ENCODE measurements at regions not wholly inside any gene's neighbourhood (a gene's known extent, or its start where the extent isn't known, plus 50 kb on each side); places are given as distances from the start of the nearest gene placed in this dataset.

DNA sequence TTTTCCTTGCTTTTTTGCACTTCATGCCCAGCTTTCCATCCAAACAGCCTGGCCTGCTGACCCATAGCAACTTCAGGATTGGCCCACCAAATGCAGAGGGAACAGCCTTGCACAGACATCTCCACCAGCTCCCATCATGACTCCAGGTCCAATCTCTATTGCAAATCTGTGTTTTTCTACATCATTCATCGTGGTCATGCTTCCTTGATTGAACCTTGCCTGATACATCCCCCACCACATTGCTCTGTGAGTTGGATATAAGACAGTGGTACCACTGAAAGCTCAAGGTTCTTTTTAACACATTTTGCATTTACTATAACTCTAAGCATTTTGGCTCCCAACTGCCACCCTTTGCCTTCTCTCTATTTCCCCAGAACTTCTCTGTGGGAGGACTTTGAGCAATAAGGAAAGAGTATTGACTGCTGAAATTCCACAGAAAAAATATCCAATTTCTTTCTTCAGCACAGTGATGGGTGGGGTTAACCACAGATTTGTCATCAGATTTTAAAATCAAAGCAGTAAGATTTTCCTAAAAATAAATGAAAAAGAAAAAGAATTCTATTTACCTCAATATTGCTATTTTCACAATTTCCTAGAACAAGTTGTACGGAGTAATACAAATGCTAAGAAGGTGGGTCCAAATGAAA is 114.6 kb upstream of the GALNT15 start:
- no peak for DNase-seq (ENCODE audit: low spot score)
- Mint-ChIP-seq H3K9me3 (no peaks in the 10 kb centered on the region), H3K27ac (no peak overlapping the region), H3K27me3 (ENCODE audit: insufficient read depth) (peaks cover 10% of the 10 kb centered on the region), H3K4me1 (ENCODE audit: low read depth) (no peaks in the 10 kb centered on the region), H3K4me3 (no peak overlapping the region), H3K36me3 (ENCODE audit: low read depth) (no peaks in the 10 kb centered on the region)
- intact Hi-C loops (cut with micrococcal nuclease): no loop called here

DNA sequence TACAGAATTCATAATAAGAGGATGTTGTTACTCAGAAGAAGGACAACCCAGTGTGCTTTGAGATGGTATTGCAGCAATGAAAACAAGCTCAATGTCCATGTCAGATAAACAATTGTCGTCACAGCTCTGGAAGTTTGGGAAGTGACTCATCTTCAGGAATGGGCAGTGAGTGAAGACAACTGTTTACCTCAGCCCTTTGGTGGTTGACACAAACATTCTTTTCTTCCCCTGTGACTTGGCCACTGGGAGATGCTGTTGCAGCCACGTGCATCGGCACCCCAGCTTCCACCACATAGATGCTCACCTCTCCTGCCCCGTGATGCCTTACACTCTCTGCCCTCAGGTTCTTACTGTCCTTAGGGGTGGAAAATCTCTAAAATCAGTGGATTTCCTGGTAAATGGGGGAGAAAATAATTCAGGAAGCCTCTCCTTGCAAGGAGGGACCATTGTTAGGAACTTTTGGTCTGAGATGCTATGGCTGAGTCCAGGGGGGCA is 114.1 kb upstream of the GALNT15 start:
- H3K27ac Mint-ChIP-seq: no peak overlapping the region
- intact Hi-C loops (cut with micrococcal nuclease): no loop called here
- no peaks in the 10 kb centered on the region for H3K9me3 Mint-ChIP-seq
- no peaks in the 10 kb centered on the region for H3K36me3 Mint-ChIP-seq (ENCODE audit: low read depth)
- DNase-seq (ENCODE audit: low spot score): no peak
- H3K27me3 Mint-ChIP-seq (ENCODE audit: insufficient read depth): peaks cover 13% of the 10 kb centered on the region
- no peak overlapping the region for H3K4me3 Mint-ChIP-seq
- H3K4me1 Mint-ChIP-seq (ENCODE audit: low read depth): no peaks in the 10 kb centered on the region

DNA sequence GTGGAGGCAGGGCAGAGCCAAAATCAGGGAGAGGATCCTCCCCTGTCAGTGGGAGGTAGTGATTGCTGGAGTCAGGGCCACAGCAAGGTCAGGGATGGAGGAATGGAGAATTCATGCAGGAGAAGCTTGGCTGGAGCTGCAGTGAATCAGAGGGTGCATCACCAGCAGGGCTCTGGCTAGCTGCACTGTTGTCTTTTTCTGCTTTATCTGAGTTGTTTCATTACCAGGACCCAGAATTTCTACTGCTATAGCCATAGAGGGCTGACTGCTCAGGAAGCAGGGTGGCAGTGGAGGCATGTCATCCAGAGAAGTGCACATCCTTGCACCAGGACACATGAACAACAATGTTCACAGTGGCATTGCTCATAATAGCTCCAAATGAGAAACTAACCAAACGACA is 113.5 kb upstream of the GALNT15 start:
- Mint-ChIP-seq H3K4me1 (ENCODE audit: low read depth) (no peaks in the 10 kb centered on the region), H3K9me3 (no peaks in the 10 kb centered on the region), H3K27ac (no peak overlapping the region), H3K27me3 (ENCODE audit: insufficient read depth) (peaks cover 14% of the 10 kb centered on the region), H3K4me3 (no peak overlapping the region), H3K36me3 (ENCODE audit: low read depth) (no peaks in the 10 kb centered on the region)
- no peak for DNase-seq (ENCODE audit: low spot score)
- intact Hi-C loops (cut with micrococcal nuclease): no loop called here

DNA sequence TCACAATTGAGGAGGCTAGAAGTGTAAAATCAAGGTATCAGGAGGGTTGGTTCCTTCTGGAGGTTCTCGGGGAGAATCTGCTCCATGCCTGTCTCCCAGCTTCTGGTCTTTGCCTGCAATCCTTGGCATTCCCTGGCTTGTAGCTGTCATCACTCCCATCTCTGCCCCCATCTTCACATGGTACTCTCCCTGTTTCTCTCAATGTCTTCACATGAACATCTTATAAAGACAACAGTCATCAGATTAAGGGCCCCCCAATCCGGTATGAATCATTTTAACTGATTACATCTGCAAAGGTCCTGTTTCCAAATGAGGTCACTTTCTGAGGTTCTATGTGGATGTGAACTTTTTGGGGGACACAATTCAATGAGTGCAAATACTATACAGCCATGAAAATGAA is 113.0 kb upstream of the GALNT15 start:
- intact Hi-C loops (cut with micrococcal nuclease): no loop called here
- peaks cover 14% of the 10 kb centered on the region for H3K27me3 Mint-ChIP-seq (ENCODE audit: insufficient read depth)
- no peak overlapping the region for H3K27ac Mint-ChIP-seq
- no peaks in the 10 kb centered on the region for H3K4me1 Mint-ChIP-seq (ENCODE audit: low read depth)
- H3K9me3 Mint-ChIP-seq: no peaks in the 10 kb centered on the region
- DNase-seq (ENCODE audit: low spot score): no peak
- H3K4me3 Mint-ChIP-seq: no peak overlapping the region
- H3K36me3 Mint-ChIP-seq (ENCODE audit: low read depth): no peaks in the 10 kb centered on the region

DNA sequence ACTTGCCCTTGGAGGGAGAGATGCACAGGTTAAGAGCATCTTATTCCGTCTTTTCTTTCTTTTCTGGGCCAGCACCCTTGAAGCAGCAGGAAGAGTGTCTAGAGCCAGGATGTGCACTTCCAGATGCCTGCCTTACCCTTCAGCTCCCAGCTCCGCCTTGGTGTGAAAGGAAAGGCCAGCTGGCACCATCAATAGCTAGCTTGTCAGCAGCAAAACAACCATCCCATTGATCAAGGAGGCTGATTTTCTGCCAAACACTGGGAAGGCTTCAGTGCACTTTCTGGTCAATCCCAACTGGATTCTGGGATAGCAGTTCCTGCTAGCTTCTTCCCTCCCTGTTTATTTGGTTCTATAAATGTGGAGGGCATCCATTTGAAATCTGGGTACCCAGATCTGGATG is 110.9 kb upstream of the GALNT15 start:
- no peaks in the 10 kb centered on the region for H3K9me3 Mint-ChIP-seq
- no peak overlapping the region for H3K4me3 Mint-ChIP-seq
- H3K36me3 Mint-ChIP-seq (ENCODE audit: low read depth): no peaks in the 10 kb centered on the region
- intact Hi-C loops (cut with micrococcal nuclease): no loop called here
- H3K27ac Mint-ChIP-seq: no peak overlapping the region
- peaks cover 14% of the 10 kb centered on the region for H3K27me3 Mint-ChIP-seq (ENCODE audit: insufficient read depth)
- no peak for DNase-seq (ENCODE audit: low spot score)
- no peaks in the 10 kb centered on the region for H3K4me1 Mint-ChIP-seq (ENCODE audit: low read depth)

DNA sequence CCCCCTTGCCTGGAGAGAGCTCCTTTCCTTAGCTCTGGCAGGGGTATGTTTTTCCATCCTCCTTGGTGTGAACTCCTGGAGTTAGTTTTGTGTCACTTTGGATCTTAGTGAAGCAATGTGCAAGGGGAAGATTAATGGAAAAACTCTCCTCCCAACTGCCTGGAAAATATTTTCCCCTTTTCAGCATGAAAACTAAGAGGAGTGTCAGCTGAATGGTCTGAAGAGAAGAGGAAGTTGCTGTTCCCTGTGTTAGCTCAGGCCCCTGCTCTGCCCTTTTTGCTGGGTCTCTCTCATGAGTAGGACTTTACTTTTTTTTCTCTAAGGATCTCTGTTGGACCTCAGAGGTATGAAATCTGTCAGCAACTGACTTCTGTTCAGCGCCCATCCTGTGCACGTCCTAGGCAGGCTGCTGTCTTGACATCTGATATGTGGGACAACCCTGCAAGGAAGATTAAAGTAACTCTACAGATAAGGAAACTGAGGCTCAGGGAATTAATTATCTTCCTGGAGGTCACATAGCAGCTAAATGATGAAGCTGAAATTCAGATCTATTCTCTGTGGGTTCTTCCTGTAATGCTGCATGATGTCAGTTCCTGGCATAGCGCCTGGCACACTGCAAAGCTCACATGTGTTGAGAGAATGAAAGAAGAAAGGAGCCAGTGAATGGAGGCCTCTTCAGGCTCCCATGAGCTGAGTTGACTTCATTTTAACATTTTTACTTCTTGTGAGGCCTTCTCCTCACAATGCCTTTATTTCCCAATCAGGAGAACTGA is 109.7 kb upstream of the GALNT15 start:
- Mint-ChIP-seq H3K9me3 (no peaks in the 10 kb centered on the region), H3K36me3 (ENCODE audit: low read depth) (no peaks in the 10 kb centered on the region), H3K4me3 (no peak overlapping the region), H3K27ac (no peak overlapping the region), H3K4me1 (ENCODE audit: low read depth) (no peaks in the 10 kb centered on the region), H3K27me3 (ENCODE audit: insufficient read depth) (peaks cover 14% of the 10 kb centered on the region)
- no peak for DNase-seq (ENCODE audit: low spot score)
- intact Hi-C loops (cut with micrococcal nuclease): no loop called here

DNA sequence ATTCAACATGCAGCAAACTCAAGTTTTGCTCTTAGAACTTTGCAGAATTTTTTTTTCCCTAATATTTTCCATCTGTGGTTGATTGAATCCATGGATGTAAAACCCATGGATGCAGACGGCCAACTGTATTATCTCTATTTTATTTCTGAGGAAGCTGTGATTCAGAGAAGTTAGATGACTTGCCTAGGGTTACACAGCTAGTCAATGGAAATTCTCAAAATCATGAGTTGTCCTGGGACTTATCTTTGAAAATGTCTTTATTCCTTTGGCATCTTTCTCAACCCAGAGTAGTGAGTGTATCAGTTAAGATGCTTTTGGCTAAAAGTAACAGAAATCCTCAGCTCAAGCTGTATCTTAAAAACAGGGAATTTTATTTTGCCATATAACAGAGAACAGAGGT is 107.9 kb upstream of the GALNT15 start:
- H3K4me1 Mint-ChIP-seq (ENCODE audit: low read depth): no peaks in the 10 kb centered on the region
- intact Hi-C loops (cut with micrococcal nuclease): no loop called here
- H3K27me3 Mint-ChIP-seq (ENCODE audit: insufficient read depth): peaks cover 9% of the 10 kb centered on the region
- DNase-seq (ENCODE audit: low spot score): no peak
- H3K9me3 Mint-ChIP-seq: peaks cover 4% of the 10 kb centered on the region
- H3K36me3 Mint-ChIP-seq (ENCODE audit: low read depth): no peaks in the 10 kb centered on the region
- no peak overlapping the region for H3K4me3 Mint-ChIP-seq
- H3K27ac Mint-ChIP-seq: no peak overlapping the region

DNA sequence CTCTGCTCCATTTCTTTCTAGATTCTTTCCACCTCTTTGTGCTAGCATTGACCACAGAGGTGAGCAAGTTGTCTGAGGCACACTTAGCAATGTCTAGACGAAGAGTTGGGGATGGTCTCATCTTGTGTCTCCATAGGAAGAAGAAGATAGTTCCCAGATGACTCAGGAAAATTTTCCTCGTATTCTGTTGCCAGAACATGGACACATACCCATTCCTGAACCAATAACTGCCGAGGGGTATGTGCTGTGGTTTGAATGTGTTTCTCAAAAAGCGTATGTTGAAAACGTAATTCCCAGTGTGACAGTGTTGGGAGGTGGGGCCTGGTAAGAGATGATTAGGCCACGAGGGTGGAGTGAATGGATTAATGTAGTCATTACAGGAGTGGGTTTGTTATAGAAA is 107.5 kb upstream of the GALNT15 start:
- Mint-ChIP-seq H3K4me1 (ENCODE audit: low read depth) (no peaks in the 10 kb centered on the region), H3K27me3 (ENCODE audit: insufficient read depth) (peaks cover 6% of the 10 kb centered on the region), H3K36me3 (ENCODE audit: low read depth) (no peaks in the 10 kb centered on the region), H3K27ac (no peak overlapping the region), H3K9me3 (peaks cover 7% of the 10 kb centered on the region), H3K4me3 (no peak overlapping the region)
- no peak for DNase-seq (ENCODE audit: low spot score)
- intact Hi-C loops (cut with micrococcal nuclease): no loop called here

DNA sequence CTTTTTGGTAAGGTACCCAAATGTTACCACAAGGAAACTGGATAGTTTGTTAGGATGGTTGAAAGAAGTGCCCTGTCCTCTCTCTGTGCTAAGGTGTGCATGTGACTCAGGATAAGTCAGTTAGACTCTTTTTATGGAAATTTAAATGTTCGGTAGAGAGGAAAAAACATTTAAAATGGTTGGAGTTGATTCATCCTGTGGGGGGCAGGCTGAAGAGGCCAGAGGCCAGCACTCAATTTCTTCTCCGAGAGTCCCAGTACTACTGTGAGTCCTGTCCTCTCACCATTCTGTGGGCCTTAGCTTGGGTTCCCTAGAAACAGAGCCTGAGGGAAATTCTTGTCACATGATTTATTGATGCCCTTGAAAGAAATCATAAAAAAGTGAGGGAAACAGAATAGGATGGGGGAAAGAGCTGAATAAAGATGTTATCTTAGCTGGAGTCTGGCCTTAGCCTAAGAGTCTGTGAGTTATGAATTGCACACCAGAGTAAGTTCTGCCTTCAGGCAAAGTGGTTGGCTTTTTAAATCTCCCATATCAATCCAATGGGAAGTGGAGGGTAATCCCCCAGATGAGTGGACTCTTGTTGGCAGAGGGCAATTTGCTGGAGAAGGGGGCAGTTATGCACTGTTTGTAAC is 106.5 kb upstream of the GALNT15 start:
- H3K9me3 Mint-ChIP-seq: peaks cover 9% of the 10 kb centered on the region
- H3K36me3 Mint-ChIP-seq (ENCODE audit: low read depth): no peaks in the 10 kb centered on the region
- H3K27me3 Mint-ChIP-seq (ENCODE audit: insufficient read depth): peaks cover 6% of the 10 kb centered on the region
- H3K27ac Mint-ChIP-seq: no peak overlapping the region
- no peaks in the 10 kb centered on the region for H3K4me1 Mint-ChIP-seq (ENCODE audit: low read depth)
- H3K4me3 Mint-ChIP-seq: no peak overlapping the region
- no peak for DNase-seq (ENCODE audit: low spot score)
- intact Hi-C loops (cut with micrococcal nuclease): no loop called here

DNA sequence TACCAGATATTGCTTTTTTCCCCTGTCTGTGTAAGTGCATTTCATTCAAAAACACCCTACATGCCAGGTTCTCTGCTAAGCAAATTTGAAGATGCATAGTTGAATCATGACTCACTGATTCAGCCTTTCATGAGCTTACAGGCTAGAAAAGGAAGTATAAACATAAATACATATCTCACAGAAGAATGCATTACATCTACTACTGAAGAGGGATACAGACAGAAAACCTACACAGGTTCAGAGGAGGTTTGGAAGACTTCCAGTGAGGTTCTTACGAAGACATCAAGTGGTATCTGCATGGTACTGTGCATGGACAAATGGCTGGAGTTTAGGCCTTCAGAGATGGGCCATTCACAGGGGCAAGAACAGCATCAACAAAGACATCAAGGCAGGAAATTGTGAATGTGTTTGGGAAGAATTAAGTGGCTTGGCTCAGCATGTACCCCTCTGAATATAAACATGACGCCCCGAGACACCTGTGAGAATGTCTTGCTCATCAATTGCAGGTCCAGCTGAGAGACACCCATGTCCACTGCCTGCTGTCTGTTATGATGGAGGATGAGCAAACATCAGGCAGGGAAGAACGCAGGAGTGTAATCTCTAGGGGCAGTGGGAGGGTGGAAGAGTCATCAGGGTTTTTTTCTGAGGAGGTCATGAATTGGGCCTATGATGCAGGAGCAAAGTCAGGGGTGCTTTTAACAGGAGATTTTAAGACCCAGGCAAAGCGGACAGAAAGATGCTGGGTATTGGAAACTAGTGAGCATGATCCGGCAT is 105.1 kb upstream of the GALNT15 start:
- Mint-ChIP-seq H3K27ac (no peak overlapping the region), H3K36me3 (ENCODE audit: low read depth) (no peaks in the 10 kb centered on the region), H3K4me3 (no peak overlapping the region), H3K4me1 (ENCODE audit: low read depth) (no peaks in the 10 kb centered on the region), H3K27me3 (ENCODE audit: insufficient read depth) (peaks cover 6% of the 10 kb centered on the region), H3K9me3 (peaks cover 15% of the 10 kb centered on the region)
- intact Hi-C loops (cut with micrococcal nuclease): no loop called here
- no peak for DNase-seq (ENCODE audit: low spot score)

DNA sequence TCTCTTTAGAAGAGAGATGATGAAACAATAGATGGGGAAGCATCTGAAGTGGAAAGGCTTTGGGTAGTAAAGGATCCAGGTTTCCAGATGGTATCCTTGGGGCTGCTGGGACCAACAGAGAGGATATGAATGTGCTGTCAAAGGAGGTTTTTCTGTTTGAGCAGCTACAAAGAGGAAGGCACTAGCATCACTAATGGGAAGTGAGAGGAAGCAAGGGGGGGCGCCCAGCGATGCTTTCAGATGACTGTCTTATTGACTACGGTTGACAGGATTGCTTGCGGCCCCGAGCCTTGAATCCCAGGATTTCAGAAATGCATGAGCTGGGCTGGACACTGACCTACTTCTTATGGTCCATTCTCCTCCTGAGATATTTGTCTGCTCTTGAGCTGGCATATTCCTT is 103.8 kb upstream of the GALNT15 start:
- Mint-ChIP-seq H3K4me1 (ENCODE audit: low read depth) (no peaks in the 10 kb centered on the region), H3K36me3 (ENCODE audit: low read depth) (no peaks in the 10 kb centered on the region), H3K9me3 (peaks cover 15% of the 10 kb centered on the region), H3K27me3 (ENCODE audit: insufficient read depth) (no peaks in the 10 kb centered on the region), H3K27ac (no peak overlapping the region), H3K4me3 (no peak overlapping the region)
- intact Hi-C loops (cut with micrococcal nuclease): no loop called here
- DNase-seq (ENCODE audit: low spot score): no peak

DNA sequence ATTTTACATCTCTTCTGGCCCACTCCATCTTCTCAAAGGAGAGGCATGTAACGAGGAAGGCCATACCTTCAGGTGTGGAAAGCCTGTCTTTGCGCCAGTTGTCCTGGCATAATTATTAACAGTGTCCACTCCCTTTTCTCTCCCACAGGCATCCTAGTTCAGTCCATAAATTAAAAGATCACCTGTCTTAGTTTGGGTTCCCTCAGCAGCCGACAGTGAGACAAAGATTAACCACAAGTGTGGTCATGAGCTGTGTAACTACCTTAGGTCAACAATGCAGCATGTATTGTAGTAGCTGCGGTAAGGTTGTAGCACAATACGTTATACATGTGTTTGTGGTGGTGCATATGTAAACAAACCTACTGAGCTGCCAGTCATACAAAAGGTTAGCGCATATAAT is 103.3 kb upstream of the GALNT15 start:
- intact Hi-C loops (cut with micrococcal nuclease): no loop called here
- no peak for DNase-seq (ENCODE audit: low spot score)
- no peaks in the 10 kb centered on the region for H3K27me3 Mint-ChIP-seq (ENCODE audit: insufficient read depth)
- no peak overlapping the region for H3K27ac Mint-ChIP-seq
- peaks cover 15% of the 10 kb centered on the region for H3K9me3 Mint-ChIP-seq
- H3K36me3 Mint-ChIP-seq (ENCODE audit: low read depth): no peaks in the 10 kb centered on the region
- H3K4me1 Mint-ChIP-seq (ENCODE audit: low read depth): no peaks in the 10 kb centered on the region
- H3K4me3 Mint-ChIP-seq: no peak overlapping the region

All from activated T-helper 1 cell treated with anti-CD3 and anti-CD28 coated beads, Interleukin-12 subunit alpha, Interleukin-12 subunit beta, Interleukin-2, Interleukin-4 antibody, amounts not matched to agents 30 ng/mL and 10 ng/mL and 1 ng/mL, durations not matched to agents 14 hours and 24 hours and 36 hours (primary cell).